ENCODE measurements at regions not wholly inside any gene's neighbourhood (a gene's known extent, or its start where the extent isn't known, plus 50 kb on each side); places are given as distances from the start of the nearest gene placed in this dataset.

DNA sequence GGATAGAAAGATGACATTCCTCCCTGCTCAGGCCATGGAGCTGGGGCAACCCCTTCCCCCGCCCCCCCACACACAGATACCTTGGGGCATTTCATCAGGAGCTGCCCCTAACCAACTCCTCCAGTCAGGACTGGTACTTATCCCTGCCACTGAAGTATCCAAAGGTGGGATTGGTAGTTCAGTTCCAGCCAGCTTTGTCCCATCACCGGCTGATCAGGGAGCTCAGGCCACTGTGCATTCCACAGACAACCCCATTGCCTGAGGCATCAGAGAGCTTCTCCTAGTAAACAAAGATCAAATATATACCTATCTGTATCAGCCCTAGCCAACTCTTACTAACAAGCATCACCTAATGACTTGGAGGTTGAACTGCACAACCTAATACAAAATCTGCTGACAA, 218.2 kb upstream of the FMR1 start:
- no peak for DNase-seq (ENCODE audit: low read depth in 2 of 2)

DNA sequence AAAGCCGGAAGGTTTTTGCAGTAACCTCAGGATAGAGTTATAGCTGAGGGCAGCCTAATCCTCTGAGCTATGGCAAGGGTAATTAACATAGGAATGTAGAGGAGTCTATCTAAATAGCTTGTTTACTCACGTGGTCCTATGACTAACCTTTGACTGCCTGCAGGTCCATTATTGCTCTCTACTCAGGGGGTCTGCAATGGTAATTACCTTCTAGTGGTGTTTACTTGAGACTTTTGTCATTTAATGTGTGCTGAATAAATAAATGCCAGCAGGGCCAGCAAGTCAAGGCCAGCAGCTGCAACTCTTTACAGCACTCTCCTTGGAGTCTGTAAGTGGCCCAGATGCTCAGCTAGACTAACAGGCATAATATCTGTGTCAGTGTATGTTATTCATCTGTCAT, 212.7 kb upstream of the FMR1 start:
- no peak for DNase-seq (ENCODE audit: low read depth in 2 of 2)

DNA sequence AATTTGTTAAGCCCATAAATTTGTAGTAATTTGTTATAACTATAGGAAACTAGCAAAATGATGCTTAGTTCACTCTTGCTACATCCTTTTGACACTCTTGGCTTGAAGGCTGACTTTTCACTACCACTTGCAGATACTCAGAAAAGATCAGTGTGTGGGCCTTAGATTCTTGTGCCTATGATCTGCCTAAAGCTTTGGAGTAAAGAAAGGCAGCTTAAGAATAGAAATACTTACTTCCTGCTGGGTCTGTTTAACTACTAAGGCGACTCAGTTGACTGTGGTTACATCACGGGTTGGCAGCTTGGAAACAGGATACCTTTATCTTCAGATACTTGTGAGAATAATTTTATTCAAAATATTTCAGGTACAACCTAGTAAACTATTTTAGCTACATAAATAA, 201.4 kb upstream of the FMR1 start:
- no peak for DNase-seq (ENCODE audit: low read depth in 2 of 2)

DNA sequence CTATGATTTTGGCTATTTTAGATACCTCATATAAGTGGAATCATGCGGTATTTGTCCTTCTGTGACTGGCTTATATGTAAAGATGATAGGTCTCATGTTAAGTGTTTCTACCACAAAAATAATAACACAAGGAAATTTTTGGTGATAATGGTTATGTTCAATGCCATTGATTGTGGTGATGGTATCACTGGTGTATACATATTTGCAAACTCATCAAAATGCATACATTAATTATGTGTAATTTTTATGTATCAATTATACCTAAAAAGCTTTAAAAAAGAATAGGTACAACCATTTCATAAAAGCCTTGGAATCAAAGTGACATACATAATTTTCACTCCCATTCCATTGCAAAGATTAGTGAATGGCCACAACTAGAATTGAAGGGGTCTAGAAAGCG, 178.3 kb upstream of the FMR1 start:
- DNase-seq (ENCODE audit: low read depth in 2 of 2), result no peak

DNA sequence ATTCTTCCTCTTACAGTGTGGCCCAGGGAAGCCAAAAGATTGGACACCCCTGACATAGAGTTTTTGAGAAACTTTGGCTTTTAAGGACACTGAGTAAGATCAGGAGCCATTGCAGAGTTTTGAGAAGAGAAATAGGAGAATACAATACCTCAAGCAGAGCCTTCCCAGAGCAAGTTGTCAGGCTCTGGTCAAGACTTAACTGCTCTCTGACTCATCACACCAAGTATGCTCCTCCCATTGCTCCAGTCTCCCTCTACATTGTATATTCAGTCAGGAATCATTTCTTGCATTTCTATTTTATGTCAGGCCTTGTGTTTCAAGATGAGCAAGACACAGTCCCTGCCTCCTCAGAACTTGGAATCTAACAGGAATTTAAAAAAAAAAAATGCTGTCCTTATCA, 176.4 kb upstream of the FMR1 start:
- DNase-seq (ENCODE audit: low read depth in 2 of 2), result no peak

DNA sequence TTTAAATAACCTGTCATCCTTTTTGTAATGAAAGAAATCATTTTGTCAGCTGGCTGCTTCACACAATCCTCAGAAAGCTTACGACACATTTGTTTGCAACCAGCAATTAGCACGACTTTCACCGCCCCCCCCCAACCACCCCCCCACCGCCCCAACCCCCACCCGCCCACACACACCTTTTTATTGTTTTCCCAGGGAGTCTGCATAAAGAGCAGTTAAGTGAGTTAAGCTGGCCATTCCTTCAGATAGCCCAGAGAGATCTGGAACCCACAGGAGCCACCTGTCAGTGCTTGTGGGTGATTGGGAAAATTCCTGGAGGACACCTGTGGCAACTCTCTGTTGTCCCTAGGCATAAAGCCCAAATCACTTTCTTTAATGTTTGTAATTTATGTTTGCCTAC, 175.7 kb upstream of the FMR1 start:
- no peak for DNase-seq (ENCODE audit: low read depth in 2 of 2)

DNA sequence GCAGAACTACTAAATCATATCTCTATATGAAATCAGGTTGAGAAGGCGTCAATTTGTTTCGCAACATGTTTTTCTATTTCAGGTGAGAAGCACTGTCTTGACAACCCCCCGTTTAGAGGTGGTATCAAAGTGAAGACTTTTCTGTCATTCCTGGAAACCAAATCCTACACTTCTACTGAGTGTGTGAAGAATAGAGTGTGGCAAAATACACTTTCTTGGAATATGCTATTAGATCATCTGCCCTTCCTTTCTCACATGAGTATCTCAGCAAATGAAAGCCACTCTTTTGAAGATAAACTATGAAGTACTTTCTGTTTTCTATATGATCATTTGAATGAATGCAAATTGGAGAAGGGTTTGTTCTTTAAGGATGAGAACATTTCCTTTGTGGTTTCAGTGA, 174.0 kb upstream of the FMR1 start:
- peak in 1 of 2 experiments; percentile 2 for DNase-seq (ENCODE audit: low read depth in 2 of 2)

DNA sequence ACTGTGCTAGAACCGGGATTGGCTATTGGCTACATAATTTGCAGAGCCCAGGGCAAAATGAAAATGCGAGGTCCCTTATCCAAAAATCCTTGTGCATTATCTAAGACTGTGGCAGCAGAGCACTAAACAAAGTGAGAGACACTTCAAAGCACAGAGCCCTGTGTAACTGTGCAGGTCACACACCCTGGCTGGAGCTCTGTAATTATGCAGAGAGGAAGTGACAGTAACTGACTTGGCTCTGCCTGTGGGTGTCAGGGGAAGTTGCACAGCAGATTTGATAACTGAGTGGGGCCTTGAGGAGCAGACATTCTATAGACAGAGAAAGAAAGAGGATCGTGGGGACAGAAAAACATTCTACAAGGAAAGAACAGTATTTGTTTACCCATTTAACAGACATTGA, 173.5 kb upstream of the FMR1 start:
- DNase-seq (ENCODE audit: low read depth in 2 of 2), result no peak

DNA sequence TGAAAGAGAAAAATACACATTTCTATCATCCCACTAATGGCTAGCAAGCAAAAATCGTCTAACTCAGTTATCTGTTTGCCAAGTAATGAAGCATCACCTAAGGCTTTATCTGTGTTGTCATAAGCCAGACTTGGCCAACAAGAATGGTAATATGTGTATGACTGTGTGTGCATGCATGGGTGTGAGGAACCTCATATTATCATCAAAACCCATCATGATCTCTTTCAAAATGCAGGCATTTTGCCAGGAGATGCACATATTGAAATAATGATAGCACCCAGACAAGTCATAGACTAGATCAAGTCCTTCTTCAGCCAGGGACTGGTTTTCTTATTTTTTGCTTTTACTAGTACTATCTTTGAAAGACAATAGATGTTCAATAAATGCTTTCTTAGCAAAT, 172.5 kb upstream of the FMR1 start:
- no peak for DNase-seq (ENCODE audit: low read depth in 2 of 2)

DNA sequence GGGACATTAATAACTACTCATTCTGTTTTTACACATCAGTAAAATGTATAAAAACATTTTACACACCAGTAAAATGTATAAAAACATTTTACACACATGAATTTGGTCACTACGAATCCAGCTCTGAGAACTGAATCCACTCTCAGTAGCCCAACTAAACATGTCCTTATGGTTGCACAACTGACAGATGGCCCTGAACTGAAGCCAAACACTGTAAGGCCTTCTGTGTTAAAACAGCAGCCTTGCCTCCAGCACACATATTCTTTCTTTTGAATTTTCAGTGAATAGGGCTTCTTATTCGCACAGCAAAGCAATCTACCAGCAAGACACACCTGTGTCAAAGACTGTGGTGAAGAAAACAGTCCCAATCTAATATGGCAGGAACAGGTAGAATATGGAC, 169.9 kb upstream of the FMR1 start:
- DNase-seq (ENCODE audit: low read depth in 2 of 2), result no peak

DNA sequence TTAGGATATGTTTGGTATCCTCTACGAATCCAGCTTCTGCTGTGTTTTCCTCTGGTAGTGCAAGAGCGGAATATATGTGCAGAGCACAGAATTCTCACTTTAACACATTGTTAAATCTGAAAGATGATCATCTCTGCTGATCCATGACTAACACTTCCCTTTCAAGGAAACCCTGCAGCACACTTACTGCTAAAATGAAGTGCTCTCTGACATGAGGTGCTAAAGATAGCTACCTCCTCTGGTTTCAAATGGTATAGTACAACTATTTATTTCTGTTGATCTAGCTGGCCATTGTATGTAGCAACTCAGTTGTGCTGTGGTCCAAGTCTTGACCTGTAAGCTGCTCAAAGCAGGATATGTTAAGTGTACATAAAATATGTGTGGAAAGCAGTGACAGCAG, 162.4 kb upstream of the FMR1 start:
- no peak for DNase-seq (ENCODE audit: low read depth in 2 of 2)

DNA sequence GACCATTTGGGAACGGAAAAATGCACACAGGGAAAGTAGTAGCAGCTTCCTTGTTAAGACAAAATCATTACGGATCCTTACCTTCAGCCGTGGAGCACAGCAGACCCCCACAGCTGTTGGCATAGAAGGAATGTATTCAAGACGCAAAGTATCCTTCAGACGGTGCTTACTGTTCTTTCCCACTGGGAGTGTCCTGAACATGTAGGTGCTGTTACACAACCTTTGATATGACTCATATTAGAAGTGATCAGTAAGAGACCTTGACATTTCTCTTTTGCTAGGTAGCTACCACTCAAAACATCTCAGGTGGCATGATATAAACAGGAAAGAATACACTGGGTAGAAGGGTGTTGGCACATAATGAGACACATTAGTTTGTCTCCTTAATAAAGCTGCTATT, 154.0 kb upstream of the FMR1 start:
- no peak for DNase-seq (ENCODE audit: low read depth in 2 of 2)

DNA sequence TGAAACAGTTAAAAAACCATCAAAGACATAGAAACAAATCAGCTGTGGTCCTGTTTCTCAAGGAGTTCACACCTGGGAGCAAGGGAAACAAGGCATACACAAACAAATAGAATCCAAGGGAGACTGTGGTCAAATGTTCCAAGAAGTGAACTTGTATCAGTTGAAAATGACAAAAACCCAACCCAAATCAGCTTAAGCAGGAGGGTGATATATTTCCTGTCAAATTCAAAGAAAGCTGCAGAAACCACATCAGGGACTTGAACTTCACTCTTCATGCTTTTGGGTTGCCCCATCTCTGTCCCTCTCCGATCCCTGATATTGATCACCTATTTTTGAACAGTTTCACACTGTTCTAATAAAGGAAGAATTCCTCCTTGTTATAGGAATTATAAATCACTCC, 148.6 kb upstream of the FMR1 start:
- no peak for DNase-seq (ENCODE audit: low read depth in 2 of 2)

DNA sequence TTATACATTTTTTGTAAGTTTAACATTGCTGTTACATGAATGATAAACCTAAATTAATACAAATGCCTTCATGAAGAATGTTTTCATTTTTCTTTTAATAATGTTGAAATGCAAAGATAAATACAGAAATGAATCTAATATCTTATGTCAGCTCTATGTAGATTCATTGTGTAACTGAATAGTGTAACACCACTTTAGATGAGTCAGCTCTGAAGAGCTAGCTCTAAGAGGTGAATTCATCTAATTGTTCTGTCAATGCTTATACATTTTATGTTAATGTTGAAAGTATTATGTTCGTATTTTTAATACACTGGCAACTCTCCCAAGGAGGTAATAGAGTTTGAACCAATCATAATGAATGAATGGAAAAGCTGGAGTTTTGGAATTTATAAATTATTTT, 146.9 kb upstream of the FMR1 start:
- DNase-seq (ENCODE audit: low read depth in 2 of 2), result no peak

DNA sequence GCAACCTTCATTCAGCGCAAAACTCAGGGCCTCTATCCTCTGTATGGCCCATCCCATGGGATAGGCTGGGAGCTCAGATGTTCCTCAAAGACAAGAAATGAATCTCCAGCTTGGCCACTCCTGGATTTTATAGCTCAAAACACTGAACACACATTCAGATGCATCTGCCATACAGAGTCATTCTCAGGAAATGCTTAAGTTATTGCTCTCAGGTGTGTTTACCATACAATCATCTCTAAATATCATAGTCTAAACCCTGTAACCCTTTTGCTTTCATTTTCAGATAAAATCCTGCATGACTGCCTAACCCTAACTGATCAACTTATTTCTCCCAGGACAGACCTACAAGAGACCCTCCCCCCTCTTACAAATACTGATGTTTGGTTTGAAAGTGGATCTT, 140.9 kb upstream of the FMR1 start:
- DNase-seq (ENCODE audit: low read depth in 2 of 2), result no peak

DNA sequence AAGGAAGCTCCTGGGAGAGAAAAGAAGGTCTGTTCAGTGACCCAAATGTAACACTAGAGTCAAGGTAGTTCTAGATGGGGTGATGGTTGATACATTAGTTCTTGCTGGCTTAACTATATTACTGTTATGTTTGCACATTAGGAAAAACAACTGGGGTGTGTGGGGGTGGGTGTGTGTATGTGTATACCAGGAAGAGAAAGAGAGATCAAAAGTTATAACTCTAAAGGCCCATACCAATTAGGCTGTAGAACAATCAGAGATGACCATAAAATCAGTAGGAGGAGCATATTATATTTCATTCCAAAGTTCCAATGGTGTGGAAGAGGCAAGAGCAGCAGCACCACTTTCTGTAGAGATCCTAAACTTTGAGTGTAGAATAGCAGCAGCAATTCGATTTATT, 134.7 kb upstream of the FMR1 start:
- no peak for DNase-seq (ENCODE audit: low read depth in 2 of 2)

DNA sequence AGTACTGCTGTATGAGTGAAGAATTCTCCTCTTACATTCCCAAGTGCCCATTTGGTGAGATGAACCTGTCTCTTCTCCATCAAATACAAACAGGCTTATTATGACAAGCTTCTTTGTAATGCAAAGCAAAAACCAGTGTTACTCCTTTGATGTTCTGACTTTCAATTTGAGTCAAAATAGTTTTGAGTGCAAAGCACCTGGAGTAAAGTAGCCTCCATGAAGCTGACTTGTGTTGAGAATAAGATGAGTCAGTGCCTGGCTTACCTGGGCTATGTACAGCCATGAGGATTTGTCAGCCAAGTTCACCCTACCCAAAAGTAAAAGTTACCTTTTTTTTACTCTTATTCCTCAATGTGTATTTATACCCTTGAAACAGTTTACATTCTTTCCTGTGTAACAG, 132.5 kb upstream of the FMR1 start:
- no peak for DNase-seq (ENCODE audit: low read depth in 2 of 2)

DNA sequence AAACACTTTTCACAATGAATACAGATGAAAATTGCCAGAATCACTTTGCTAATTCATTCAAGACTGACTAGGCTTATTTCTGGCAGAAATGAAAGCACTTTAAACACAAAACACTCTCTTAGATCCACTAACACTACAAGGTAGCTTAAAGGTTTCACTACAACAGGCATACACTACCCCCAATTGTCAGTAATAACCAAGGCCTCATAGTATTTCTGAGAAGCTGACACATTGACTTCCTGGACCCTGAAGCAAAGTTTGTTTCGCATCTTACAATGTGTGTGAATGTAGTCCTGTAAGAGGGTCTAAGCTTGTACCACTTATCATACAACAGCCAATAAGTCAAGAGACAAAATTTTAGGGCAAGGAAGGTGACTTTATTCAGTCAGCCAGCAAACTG, 129.9 kb upstream of the FMR1 start:
- no peak for DNase-seq (ENCODE audit: low read depth in 2 of 2)

DNA sequence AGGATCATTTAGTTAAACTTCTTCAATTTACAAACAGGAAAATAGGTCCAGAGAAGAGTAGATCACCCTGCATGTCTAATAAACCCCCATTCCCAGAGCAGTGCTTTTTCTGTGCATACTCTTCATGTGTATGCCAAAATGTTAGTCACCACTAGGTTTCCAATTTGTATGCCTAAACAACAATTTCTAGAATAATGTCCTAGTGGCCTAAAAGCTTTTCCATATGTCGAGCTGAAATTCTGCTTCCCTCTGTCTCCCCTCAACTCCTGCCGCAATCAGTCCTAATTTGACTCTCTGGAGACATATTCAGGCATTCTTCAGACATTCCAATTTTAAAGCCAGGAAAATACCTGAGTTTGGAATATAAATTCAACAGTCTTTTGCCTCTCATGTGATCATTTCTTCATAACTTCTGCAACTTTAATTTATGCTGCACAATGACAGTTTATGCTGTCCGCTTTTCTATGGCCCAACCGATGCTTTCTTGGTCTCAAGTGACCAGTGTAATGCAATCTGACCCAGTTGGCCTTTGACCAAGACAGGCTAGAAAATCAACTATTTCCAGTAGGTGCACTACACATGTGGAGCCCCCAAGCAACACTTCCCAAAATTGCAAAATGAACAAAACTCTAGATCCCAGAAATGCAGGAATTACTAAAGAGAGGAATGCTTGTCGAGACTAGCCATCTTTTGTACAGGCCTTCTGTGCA, 122.9 kb upstream of the FMR1 start:
- no peak for DNase-seq (ENCODE audit: low read depth in 2 of 2)

DNA sequence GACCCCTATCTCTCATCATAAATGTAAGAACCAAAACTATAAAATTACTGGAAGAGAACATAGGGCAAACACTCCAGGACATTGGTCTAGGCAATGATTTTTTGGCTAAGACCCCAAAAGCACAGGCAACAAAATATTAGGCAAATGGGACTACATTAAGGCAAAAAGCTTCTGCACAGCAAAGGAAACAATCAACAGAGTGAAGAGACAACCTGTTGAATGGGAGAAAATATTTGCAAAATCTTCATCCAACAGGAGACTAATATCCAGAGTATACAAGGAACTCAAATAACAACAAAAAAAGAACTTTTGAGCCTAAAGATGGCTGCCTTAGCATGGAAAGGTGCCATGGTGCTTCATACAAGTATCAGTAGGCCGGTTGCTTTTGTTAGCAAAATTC, 111.1 kb upstream of the FMR1 start:
- DNase-seq (ENCODE audit: low read depth in 2 of 2), result no peak

DNA sequence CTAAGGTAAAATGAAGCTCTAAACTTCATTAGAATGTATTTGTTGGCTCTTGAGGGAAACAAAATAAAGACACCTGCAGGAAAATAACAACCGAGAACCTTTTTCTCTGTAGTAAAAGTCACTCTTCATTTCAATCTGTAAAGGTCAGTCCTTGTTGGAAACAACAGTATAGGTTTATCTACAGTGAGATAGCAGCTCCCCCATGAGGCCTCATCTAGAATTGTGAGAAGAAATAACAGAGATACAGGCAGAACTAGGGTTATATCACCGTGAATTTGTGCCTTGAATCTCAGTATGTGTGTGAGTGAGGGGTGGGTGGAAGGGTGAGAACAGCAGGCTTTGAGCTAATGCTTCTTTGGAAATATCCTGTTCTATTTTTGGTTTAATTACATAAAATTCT, 107.8 kb upstream of the FMR1 start:
- DNase-seq (ENCODE audit: low read depth in 2 of 2), result no peak

DNA sequence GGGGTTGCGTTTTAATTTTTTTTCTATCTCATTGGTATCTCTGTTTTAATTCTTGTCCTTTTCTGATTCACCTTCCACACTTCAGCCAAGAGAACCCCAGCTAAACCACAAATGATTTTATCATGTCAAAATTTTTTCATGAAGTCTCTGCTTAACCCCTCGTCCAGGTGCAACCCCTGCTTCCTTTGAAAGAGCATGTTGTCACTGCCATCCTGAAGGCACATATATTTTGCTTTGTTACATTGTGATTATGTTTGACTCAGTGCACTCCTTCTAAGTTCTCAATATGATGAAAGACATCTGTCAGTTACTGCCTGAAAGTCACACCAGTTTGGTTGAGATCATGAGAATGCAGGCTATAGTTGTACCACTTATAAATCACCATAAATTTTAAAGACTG, 99.9 kb upstream of the FMR1 start:
- no peak for DNase-seq (ENCODE audit: low read depth in 2 of 2)

DNA sequence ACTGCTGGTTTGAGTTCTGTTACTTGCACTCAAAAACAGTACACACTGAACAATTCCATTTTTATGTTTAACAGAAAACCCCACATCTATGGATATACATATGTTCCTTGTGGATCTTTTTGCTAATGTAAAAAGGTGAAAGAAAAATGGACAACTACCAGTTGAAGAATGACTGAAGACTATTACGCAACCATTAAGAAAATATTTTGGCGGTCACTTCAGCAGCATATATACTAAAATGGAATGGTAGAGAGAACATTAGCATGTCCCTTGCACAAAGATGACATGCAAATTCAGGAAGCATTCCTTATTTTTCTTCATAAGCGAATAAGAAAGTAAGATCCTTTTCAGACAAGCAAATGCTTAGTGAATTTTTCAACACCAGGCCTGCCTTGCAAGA, 84.6 kb upstream of the FMR1 start:
- DNase-seq (ENCODE audit: low read depth in 2 of 2), result no peak

DNA sequence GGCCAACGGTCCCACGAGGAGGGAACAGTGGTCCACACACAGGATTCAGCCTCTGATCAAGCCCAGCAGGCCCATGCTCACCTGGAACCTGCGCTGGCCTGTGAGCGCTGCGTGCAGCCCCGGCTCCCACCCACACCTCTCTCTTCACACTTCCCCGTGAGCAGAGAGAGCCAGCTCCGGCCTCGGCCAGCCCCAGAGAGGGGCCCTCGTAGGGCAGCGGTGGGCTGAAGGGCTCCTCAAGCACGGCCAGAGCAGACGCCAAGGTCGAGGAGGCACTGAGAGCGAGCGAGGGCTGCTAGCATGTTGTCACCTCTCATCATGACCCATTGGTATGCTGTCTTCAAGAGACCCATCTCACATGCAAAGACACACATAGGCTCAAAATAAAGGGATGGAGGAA, 83.0 kb upstream of the FMR1 start:
- DNase-seq (ENCODE audit: low read depth in 2 of 2), result no peak
